Kidney tubule cell (primary cell): ENCODE measurements at regions not wholly inside any gene's neighbourhood (a gene's known extent, or its start where the extent isn't known, plus 50 kb on each side); places are given as distances from the start of the nearest gene placed in this dataset.
"Not testable (repeated sequence)": the region's sequence is repeated elsewhere in the genome, so short reads cannot be mapped to it uniquely, and the experiment has no call there.

Source experiments
- DNase-seq: peaks from one replicate; pipeline ENCODE4 v3.0.0-alpha.2; 2018; ENCODE audit warnings: low spot score

- no peak for DNase-seq
Observed at GRCh38 chr12:47373554-47374150, 293.9 kb upstream of the AMIGO2 start.

DNA sequence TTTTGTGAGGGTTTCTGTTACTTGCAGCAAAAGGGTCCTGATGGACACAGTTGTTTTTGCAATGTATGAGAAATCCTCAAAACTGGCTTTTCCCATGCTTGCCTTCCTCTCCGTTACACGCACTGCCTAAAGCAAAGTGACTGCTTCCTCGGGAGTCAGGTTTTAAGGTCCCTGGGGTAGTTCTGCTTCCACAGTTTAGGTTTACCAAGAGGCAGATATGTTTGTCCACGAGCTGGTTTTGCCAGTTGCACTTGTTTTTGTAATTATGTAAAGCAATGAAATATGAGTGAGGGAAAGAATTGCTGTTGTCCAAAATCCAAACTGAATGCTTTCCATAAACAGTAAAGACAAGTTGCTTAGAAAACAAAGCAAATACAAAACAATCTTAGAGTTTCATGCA, 290.7 kb upstream of the AMIGO2 start:
- no peak for DNase-seq

DNA sequence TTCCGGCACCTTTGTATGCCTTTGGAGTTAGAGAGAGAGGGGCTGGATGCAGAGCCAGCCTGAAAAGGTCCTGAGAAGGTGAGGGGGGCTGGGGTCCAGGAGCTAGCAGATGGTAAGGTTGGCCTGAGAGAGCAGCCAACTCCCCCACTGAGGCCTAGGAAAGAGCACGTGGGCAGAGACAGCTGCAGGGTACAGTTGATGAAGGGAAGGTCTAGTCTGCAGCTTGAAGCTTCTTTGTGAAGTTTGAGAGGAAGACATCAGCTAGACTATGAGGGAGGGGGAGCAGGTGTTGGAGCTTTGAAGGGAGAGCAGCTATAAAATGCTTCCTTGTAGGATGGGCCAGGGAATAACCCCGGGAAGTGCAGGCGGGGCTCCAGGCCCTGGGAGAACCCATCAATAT, 289.3 kb upstream of the AMIGO2 start:
- DNase-seq, result no peak

GRCh38 chr12:47367912-47368537, 288.3 kb upstream of the AMIGO2 start:
- DNase-seq, result no peak

- no peak for DNase-seq
Observed at GRCh38 chr12:47366579-47366978, 286.8 kb upstream of the AMIGO2 start.

- no peak for DNase-seq
Observed at GRCh38 chr12:47366157-47366556, 286.4 kb upstream of the AMIGO2 start.

GRCh38 chr12:47365443-47366076, 285.8 kb upstream of the AMIGO2 start:
- DNase-seq, result not testable (repeated sequence)

DNA sequence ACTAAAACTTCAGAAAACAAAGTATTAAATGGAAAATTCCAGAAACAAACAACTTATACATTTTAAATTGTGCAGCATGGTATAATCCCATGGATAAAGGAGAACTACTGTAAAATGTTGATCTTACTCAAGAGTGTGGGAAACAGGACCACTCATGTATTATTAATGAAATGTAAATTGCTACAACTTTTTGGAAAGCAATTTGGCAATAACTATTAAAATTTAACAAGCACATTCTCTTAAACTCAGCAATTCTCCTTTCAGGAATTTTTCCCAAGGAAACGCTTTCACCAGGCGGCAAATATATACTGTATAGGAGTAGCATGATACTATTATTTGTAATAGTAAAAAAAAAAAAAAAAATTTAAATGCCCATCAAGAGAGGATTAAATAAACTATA, 284.5 kb upstream of the AMIGO2 start:
- no peak for DNase-seq

GRCh38 chr12:47362126-47362705, 282.5 kb upstream of the AMIGO2 start:
- peak; percentile 16 for DNase-seq

DNA sequence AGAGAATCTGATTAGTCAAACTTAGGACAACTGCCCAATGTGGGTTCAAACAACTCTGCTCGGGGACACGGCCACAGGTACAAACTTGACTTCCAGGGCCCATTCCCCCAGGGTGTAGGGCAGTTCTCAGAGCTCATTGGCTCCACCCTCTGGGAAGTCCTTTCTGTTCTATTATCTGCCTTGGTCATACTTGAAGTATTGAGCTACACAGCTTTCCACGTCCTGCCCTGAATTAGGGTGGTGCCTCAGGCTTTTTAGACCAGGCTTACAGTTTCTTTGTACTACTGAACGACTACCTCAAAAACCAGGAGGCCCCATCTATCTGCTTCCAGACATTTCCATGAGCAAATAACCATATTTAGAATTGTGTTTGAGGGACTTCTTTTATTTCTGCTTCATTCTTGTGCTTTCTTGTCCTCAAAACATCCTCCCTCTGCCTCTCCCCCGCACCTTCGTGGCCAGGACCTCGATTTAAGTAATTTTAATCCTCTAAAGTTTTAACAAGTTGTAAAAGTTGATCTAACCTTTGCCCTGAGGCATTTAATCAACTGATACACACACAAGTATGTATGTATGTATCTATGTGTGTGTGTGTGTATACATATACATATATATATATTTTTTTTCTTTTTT, 281.7 kb upstream of the AMIGO2 start:
- DNase-seq, result no peak

GRCh38 chr12:47360771-47361388, 281.1 kb upstream of the AMIGO2 start:
- DNase-seq, result no peak

DNA sequence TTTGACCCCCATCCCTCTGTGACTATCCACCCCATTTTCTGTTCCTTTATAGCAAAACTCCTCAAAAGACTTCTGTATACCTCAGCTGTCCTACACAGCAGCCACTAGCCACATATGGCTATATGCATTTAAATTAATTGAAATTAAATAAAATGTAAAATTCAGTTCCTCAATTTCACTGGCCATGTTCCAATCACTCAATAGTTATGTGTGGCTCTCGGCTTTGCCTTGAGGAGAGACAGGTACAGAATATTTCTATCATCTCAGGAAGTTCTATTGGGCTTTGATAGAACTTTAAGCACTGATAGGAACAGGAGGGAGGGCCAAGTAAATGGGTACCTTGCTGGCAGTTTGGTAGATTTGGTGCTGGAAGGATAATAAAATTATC, 280.3 kb upstream of the AMIGO2 start:
- no peak for DNase-seq

DNA sequence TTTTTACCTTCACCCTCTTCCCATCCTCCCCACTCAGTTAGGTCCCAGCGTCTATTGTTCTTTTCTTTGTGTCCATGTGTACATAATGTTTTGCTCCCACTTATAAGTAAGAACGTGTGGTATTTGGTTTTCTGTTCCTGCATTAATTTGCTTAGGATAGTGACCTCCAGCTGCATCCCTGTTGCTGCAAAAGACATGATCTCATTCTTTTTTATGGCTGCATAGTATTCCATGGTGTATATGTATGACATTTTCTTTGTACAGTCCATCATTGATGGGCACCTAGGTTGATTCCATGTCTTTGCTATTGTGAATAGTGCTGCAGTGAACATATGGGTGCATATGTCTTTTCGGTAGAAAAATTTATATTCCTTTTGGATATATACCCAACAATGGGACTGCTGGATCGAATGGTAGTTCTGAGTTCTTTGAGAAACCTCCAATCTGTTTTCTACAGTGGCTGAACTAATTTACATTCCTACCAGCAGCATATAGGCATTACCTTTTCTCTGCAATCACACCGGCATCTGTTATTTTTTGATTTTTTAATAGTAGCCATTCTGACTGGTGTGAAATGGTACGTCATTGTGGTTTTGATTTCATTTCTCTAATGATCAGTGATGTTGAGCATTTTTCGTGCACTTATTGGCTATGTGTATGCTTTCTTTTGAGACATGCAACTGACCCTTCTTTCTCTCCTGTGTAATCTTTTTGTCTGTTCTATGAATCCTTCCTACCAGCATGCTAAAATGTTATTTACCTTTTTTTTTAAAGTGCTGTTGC, 279.7 kb upstream of the AMIGO2 start:
- DNase-seq, result no peak

DNA sequence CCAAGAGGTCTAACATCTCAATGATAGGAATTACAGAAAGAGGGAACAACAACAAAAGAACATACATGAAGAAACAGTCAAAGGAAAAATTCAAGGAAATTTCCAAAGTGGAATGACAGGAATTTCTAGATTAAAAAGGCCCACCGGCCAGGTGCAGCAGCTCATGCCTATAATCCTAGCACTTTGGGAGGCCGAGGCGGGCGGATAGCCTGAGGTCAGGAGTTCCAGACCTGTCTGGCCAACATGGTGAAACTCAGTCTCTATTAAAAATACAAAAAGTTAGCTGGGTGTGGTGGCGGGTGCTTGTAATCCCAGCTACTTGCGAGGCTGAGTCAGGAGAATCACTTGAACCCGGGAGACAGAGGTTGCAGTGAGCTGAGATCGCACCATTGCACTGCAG, 277.2 kb upstream of the AMIGO2 start:
- not testable (repeated sequence) for DNase-seq

GRCh38 chr12:47356129-47356700, 276.5 kb upstream of the AMIGO2 start:
- peak; percentile 80 for DNase-seq

- DNase-seq, result peak; percentile 6
Observed at GRCh38 chr12:47353508-47353907, 273.7 kb upstream of the AMIGO2 start.

DNA sequence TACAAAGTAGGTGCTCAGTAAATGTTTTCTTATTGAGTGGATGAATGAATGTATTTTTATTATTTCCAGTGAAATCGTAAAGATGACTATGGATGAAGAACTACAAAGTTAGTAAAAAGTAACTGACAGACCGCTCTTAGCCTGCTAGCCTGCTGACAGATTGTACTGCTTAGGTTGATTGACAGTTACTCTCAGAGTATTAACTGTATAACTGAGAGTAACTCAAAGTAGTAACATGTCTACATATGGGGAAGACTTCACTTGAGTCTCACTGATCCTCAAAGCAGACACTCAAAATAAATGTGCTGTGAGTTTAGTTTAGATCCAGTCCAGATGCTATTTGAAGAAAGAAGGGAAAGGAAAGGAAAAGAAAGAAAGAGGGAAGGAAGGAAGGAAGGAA, 272.3 kb upstream of the AMIGO2 start:
- no peak for DNase-seq

DNA sequence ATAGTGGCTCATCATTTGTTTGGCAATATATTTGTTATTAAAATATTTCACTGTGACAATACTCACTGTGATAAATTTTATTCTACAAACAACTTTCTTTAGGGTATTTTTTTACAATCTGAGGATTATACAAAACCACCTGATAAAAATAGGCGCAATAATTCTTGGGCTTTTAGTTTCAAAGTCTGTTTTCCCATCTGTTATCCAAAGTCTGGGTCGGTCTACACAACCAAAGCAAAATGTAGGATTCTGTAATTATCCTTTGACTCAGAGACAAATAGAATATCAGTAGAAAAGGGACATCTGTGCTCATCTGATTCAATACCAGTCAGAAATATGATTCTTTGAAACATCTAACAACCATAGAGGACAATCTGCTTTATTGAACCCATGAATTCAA, 271.8 kb upstream of the AMIGO2 start:
- DNase-seq, result no peak

DNA sequence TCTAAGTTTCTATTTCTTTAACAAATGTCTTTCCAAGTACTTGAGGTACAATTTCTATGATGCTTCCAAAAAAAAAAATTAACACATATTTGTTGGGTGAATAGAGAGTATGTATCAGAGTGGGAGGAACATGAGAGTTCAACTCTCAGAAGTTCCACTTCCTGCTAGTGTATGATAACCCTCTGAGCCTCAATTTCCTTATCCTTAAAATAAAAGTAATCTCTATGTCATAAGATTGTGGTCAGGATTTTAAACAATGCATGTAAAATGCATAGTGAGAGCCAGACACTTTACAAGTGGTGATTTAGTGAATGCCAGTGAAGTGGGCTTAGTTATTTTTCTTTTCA, 270.3 kb upstream of the AMIGO2 start:
- no peak for DNase-seq

DNA sequence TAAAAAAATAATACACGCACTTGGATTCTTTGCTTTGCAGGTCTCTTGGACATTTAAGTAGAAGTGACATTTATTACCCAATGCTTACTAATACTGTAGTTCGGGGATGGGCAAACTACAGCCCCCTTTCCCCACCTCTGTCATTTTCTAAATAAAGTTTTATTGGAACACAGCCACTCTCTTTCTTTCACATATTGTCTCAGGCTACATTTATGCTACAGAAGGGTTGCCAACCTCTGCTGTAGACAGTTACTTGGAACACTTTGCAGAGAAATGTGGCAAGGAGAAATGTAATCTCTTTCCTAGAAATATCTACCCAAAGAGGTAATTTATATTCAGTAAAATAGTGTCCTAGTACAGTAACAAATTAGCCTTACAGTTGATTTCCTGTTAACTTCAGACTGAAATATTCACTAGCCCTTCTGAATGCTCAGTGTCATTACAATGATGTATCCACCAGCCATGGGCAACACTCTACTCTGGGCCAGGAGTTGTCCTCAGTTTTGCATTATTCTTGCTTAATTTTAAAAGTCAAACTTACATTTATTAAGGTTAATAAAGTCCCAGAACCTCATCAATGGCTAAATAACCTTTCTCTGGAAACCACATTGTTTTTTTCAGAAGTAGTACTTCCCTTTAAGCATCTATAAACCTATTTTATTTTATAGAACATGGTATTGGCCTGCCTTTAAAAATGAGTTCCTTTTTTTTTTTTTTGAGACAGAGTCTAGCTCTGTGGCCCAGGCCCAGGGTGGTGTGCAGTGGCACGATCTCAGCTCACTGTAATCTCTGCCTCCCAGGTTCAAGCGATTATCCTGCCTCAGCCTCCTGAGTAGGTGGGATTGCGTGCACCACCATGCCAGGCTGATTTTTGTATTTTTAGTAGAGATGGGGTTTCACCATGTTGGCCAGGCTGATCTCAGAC, 269.6 kb upstream of the AMIGO2 start:
- DNase-seq, result no peak
